OCI-LY3 (cell line): ENCODE measurements at regions not wholly inside any gene's neighbourhood (a gene's known extent, or its start where the extent isn't known, plus 50 kb on each side); places are given as distances from the start of the nearest gene placed in this dataset.

ENCODE experiments used
- H2AFZ ChIP-seq: fragments of 200-600, 300-600 bp; shearing (Covaris generic); 2 replicates; pipeline ENCODE4 v1.6.0; 2014; ENCODE audit warnings: antibody characterized with exemption, low read depth, low read length
- H3K27ac ChIP-seq: fragments of 200-600, 300-600 bp; sonication (generic); 2 replicates; pipeline ENCODE4 v1.5.1; 2014; ENCODE audit warnings: mild to moderate bottlenecking, low read length, moderate library complexity, mixed read lengths
- H3K27me3 ChIP-seq: fragments of 200-600, 300-600 bp; sonication (generic); 2 replicates; pipeline ENCODE4 v1.6.1; 2014; ENCODE audit warnings: low read depth, low read length, mixed read lengths
- H3K36me3 ChIP-seq: fragments of 200-600, 300-600 bp; sonication (generic); replicated peaks from 2 replicates; pipeline ENCODE3; 2014; ENCODE audit warnings: low read depth, low read length, mixed read lengths
- H3K4me1 ChIP-seq: fragments of 300-600, 200-600 bp; sonication (generic); 2 replicates; pipeline ENCODE4 v1.6.1; 2014; ENCODE audit warnings: low read length, mixed read lengths
- H3K4me2 ChIP-seq: fragments of 200-600, 300-600 bp; sonication (generic); 2 replicates; pipeline ENCODE4 v1.6.1; 2014; ENCODE audit warnings: low read length, mixed read lengths
- H3K4me3 ChIP-seq: fragments of 300-600, 200-600 bp; sonication (generic); 2 replicates; pipeline ENCODE4 v1.5.1; 2014; ENCODE audit warnings: antibody characterized with exemption, mild to moderate bottlenecking, low read length, moderate library complexity
- H3K79me2 ChIP-seq: fragments of 300-600, 200-600 bp; shearing (Covaris generic); 2 replicates; pipeline ENCODE4 v1.6.1; 2014; ENCODE audit warnings: mild to moderate bottlenecking, low read length, mixed read lengths
- H3K9ac ChIP-seq: fragments of 300-600, 200-600 bp; shearing (Covaris generic); 2 replicates; pipeline ENCODE4 v1.6.0; 2014; ENCODE audit warnings: mild to moderate bottlenecking, low read length, moderate library complexity
- H3K9me3 ChIP-seq: fragments of 200-600, 300-600 bp; shearing (Covaris generic); 2 replicates; pipeline ENCODE4 v1.6.1; 2014; ENCODE audit warnings: low read length, mixed read lengths; ENCODE audit not compliant: insufficient read depth
- H4K20me1 ChIP-seq: fragments of 200-600, 300-600 bp; sonication (generic); 2 replicates; pipeline ENCODE4 v1.6.1; 2016; ENCODE audit warnings: low read length, mixed read lengths; ENCODE audit not compliant: insufficient read depth
- EZH2phosphoT487 ChIP-seq: fragments of 200-600 bp; shearing (Covaris generic); IDR thresholded peaks from 2 replicates; pipeline ENCODE4 v1.6.1; 2018; ENCODE audit warnings: antibody characterized with exemption, mixed run types, low read depth
- TF ChIP-seq, protein P1 (sequence below): fragments of 200-600, 300-600 bp; sonication (generic); IDR thresholded peaks from 2 replicates; pipeline ENCODE4 v1.5.1; 2014; ENCODE audit warnings: antibody characterized with exemption, low read length, low read depth

DNA sequence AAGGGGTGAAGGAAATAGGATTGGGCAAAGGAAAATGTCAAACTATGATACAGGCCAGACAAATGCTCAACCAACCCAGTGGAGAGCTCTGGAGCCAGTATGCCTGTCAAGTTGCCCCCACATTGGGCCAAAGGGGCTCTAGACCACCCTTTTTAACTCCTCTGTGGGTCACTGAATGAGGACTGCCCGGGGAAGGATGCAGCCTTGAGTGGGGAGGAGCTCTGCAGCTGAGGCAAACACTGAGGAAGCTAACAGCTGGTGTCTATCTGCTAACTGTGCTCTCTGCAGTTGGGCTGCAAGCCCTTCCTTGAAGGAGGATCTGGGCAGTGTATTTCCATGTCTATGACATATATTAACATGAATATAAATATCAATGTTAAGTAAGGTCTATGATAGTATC, 98.4 kb upstream of the PRSS16 start:
- TF ChIP-seq, protein P1, sequence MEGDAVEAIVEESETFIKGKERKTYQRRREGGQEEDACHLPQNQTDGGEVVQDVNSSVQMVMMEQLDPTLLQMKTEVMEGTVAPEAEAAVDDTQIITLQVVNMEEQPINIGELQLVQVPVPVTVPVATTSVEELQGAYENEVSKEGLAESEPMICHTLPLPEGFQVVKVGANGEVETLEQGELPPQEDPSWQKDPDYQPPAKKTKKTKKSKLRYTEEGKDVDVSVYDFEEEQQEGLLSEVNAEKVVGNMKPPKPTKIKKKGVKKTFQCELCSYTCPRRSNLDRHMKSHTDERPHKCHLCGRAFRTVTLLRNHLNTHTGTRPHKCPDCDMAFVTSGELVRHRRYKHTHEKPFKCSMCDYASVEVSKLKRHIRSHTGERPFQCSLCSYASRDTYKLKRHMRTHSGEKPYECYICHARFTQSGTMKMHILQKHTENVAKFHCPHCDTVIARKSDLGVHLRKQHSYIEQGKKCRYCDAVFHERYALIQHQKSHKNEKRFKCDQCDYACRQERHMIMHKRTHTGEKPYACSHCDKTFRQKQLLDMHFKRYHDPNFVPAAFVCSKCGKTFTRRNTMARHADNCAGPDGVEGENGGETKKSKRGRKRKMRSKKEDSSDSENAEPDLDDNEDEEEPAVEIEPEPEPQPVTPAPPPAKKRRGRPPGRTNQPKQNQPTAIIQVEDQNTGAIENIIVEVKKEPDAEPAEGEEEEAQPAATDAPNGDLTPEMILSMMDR = no peak
- no peak for TF ChIP-seq EZH2phosphoT487
- Histone ChIP-seq H2AFZ (no peak overlapping the region), H3K79me2 (peaks cover 11% of the 10 kb centered on the region), H3K27me3 (no peaks in the 10 kb centered on the region), H3K4me2 (no peak overlapping the region), H4K20me1 (no peaks in the 10 kb centered on the region), H3K9ac (no peak overlapping the region), H3K4me3 (no peak overlapping the region), H3K36me3 (no peaks in the 10 kb centered on the region), H3K4me1 (peaks cover 16% of the 10 kb centered on the region; the same call in 1 of the 2 replicates), H3K27ac (peak overlapping the region; percentile 44), H3K9me3 (peaks cover 5% of the 10 kb centered on the region; the same call in 1 of the 2 replicates)

DNA sequence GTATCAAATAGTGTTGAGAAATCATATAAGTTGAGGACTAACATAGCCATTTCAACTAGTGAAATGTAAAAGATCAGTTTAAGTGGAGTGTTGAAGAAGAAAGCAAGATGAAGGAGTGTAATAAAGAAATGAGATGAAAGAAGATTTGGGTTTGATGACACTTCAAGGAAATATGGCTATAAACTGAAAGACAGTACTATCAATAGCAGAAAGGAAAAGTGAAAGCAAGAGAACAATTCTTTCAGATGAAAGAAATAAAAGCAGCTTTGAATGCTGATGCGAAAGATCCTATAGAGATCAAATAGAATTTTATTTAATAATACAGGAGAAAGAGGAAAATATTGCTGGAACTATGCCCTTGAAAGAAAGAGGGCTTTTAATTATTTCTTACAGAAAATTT, 92.8 kb upstream of the PRSS16 start:
- H3K9me3 ChIP-seq = no peaks in the 10 kb centered on the region
- H3K79me2 ChIP-seq = no peaks in the 10 kb centered on the region
- H3K4me1 ChIP-seq = no peaks in the 10 kb centered on the region; the same call in 1 of the 2 replicates
- no peak overlapping the region for H3K4me2 ChIP-seq
- H3K9ac ChIP-seq = no peak overlapping the region
- no peaks in the 10 kb centered on the region for H3K36me3 ChIP-seq
- no peaks in the 10 kb centered on the region for H4K20me1 ChIP-seq
- TF ChIP-seq, protein P1 = no peak
- TF ChIP-seq EZH2phosphoT487 = no peak
- H3K4me3 ChIP-seq = no peak overlapping the region
- no peaks in the 10 kb centered on the region for H3K27me3 ChIP-seq
- no peak overlapping the region for H3K27ac ChIP-seq
- H2AFZ ChIP-seq = no peak overlapping the region

DNA sequence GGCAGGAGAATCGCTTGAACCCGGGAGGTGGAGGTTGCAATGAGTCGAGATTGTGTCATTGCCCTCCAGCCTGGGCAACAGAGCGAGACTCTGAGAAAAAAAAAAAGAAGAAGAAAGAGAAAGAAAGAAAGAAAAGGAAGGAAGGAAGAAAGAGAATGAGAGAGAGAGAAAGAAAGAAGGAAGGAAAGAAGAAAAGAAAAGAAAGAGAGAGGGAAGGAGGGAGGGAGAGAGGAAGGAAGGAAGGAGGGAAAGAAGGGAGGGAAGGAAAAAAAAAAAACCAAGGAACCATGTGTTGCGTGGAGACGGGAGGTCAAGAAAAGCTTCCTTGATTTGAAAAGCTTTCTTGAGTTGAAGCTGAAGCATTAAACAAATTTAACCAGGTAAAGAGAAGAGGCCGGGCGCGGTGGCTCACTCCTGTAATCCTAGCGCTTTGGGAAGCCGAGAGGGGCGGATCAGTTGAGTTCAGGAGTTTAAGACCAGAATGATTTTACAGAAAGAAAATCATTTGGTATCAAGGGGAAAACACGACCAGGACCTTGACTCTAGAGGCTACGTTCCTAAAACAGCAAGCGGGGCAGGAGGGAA, 90.5 kb upstream of the PRSS16 start:
- Histone ChIP-seq H3K9ac (peak overlapping the region; percentile 44), H3K36me3 (no peaks in the 10 kb centered on the region), H2AFZ (peak overlapping the region; percentile 89), H3K27me3 (no peaks in the 10 kb centered on the region), H3K27ac (no peak overlapping the region), H3K9me3 (no peaks in the 10 kb centered on the region), H3K79me2 (no peaks in the 10 kb centered on the region), H3K4me2 (peak overlapping the region; percentile 81), H4K20me1 (no peaks in the 10 kb centered on the region), H3K4me3 (peak overlapping the region; percentile 87), H3K4me1 (peaks cover 5% of the 10 kb centered on the region)
- TF ChIP-seq, protein P1 = no peak
- TF ChIP-seq EZH2phosphoT487 = no peak

DNA sequence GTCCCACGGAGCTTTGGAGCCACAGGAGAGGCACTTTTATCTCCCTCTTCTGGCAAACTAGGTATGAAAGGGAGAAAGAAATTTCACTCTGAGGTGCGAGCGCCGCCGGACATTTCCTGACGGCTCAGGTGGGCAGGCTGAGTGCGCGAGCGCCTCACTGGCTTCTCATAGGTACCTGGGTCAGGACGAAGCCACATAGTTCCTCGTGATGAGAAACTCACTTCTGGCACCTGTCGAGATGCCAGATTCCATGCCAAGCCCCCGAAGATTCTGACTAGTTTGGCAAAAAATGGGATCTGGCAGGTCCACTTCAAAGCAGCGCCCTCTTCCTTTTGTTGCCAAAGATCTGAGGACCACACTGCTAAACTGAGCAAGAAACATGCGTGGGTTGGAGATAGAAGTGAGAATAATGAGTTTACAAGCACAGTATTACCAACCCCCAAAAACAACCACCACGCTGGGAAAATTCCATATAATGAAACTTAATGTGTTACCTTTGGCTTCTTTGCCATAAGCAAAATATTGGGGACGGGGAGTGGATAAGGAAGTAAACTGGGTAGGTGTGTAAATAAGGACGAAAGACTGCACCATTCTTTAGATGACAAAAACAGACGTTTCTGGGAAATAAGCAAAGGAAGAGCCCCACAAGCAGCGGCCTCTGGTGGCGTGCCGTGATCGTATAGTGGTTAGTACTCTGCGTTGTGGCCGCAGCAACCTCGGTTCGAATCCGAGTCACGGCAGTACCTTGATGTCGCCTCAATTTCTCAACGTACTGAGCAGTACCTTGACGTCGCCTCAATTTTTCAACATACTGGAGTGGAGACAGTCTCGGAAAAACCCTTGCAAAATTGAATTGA, 89.8 kb upstream of the PRSS16 start:
- TF ChIP-seq, protein P1 = peak; percentile 35
- no peak for TF ChIP-seq EZH2phosphoT487
- Histone ChIP-seq H3K27ac (peak overlapping the region; percentile 29; the same call in 1 of the 2 replicates), H2AFZ (peak overlapping the region; percentile 89)

More for the DNA sequence above, 89.8 kb upstream of the PRSS16 start:
- Histone ChIP-seq H4K20me1 (no peaks in the 10 kb centered on the region), H3K9ac (peak overlapping the region; percentile 44), H3K36me3 (no peaks in the 10 kb centered on the region), H3K27me3 (no peaks in the 10 kb centered on the region), H3K4me1 (peaks cover 12% of the 10 kb centered on the region), H3K9me3 (no peaks in the 10 kb centered on the region), H3K4me3 (peak overlapping the region; percentile 87), H3K4me2 (peak overlapping the region; percentile 81), H3K79me2 (no peaks in the 10 kb centered on the region)
